CD4-positive, alpha-beta T cell treated with Interleukin-2 at 100 ng/mL for 4 hours (primary cell): ENCODE measurements at regions not wholly inside any gene's neighbourhood (a gene's known extent, or its start where the extent isn't known, plus 50 kb on each side); places are given as distances from the start of the nearest gene placed in this dataset.
"Not testable (repeated sequence)": the region's sequence is repeated elsewhere in the genome, so short reads cannot be mapped to it uniquely, and the experiment has no call there.

Experiments
- DNase-seq: peaks from one replicate; pipeline ENCODE4 v3.0.0-alpha.2; 2020; ENCODE audit warnings: low spot score

GRCh38 chr4:164596318-164596878 lies 157.5 kb upstream of the SMIM31 start:
- DNase-seq, result no peak

- DNase-seq, result no peak
These were observed 157.0 kb upstream of the SMIM31 start for GRCh38 chr4:164596927-164597326.

GRCh38 chr4:164601653-164602052 lies 152.3 kb upstream of the SMIM31 start:
- DNase-seq, result no peak

GRCh38 chr4:164605791-164606190 lies 148.1 kb upstream of the SMIM31 start:
- not testable (repeated sequence) for DNase-seq

DNA sequence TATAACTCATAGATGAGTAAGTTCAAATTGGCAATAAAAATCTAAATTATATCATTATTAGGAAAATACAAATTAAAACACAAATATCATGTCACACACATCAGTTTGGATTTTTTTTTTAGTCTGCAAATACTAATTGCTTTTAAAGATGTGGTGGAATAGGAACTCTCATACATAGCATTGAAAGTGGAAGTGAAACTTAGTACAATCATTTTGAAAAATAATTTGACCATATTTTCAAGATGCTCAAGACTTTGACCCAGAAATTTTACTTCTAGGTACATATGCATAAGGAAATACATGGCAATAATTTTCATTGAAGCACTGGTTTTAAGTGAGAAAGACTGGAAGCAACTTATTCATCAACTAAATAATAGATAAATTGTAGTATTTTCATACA lies 147.5 kb upstream of the SMIM31 start:
- no peak for DNase-seq

DNA sequence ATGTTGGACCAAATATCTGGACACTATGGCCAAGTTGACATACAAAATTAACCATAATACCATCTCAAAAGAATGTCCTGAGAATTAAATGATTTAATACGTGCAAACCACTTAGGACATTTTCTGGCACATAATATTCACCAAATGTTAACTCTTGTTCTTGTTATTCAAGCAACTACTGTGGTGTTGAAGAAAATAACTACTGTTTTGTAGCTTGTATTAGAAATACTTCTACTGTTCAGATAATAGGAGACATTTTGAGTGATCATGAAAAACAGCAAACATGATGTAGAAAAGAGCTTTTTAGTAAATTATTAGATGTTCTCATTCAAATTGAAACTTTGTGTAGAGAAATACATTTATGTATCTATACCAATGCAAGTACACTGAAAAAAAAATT lies 140.7 kb upstream of the SMIM31 start:
- no peak for DNase-seq

GRCh38 chr4:164613792-164614191 lies 140.1 kb upstream of the SMIM31 start:
- no peak for DNase-seq

DNA sequence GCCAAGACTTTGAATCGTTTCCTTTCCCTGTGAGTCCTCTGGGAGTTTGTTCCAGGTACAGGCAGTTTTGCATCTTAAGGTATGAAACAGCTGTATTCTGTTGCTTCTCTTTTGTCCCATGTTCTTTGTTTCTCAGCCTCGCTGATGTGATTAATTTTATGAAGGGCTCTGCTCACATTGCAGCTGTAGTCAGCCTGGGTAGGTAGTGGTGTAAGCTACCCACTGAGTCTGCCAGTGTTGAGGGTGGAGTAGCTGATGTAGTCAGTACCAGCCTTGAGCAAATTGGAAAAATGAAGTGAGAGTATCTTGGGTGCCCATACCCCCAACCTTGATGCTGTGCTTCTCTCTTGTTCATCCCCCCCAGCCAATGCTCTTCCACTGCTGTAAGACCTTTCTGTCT lies 139.6 kb upstream of the SMIM31 start:
- DNase-seq, result no peak

- no peak for DNase-seq
These were observed 138.9 kb upstream of the SMIM31 start for GRCh38 chr4:164614999-164615398.

DNA sequence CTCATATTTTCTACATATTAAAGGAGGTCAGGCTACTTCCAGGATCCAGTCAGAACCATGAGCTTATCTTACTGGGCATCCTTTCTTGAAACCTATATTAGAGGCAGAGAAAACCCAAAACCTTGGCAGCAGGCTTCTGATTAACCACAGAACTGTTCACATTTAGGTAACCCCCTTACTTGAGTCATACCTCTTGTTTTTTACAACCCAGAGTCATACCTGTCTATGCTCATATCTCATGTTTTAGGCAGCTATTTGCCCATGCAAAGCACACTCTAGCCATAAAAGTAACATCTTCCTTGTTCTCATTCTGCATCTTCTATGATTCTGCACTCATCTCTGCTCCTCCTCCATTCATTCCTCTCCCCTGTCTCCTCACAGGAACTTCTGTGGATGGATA lies 138.0 kb upstream of the SMIM31 start:
- no peak for DNase-seq

- no peak for DNase-seq
These were observed 137.0 kb upstream of the SMIM31 start for GRCh38 chr4:164616961-164617360.

DNA sequence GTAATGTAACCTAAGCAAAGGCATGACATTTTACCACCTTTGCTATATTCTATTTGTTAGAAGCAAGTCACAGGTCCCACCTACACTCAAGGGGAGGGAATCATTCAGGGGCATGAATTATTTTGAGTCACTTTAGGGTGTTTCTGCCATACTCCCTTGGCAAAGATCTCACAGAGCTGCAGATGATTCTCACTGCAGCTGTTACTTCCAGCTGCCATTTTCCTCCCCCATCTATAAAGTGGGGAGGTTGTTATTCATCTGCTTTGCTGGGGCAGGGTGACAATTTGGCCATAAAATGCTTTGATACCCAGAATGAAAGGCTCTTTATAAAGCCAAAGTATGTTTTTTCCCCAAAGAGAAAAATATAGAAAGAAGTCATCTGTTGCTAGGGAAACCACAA lies 136.5 kb upstream of the SMIM31 start:
- DNase-seq, result no peak

GRCh38 chr4:164617911-164618310 lies 136.0 kb upstream of the SMIM31 start:
- DNase-seq, result no peak

GRCh38 chr4:164621886-164622521 lies 131.9 kb upstream of the SMIM31 start:
- no peak for DNase-seq

DNA sequence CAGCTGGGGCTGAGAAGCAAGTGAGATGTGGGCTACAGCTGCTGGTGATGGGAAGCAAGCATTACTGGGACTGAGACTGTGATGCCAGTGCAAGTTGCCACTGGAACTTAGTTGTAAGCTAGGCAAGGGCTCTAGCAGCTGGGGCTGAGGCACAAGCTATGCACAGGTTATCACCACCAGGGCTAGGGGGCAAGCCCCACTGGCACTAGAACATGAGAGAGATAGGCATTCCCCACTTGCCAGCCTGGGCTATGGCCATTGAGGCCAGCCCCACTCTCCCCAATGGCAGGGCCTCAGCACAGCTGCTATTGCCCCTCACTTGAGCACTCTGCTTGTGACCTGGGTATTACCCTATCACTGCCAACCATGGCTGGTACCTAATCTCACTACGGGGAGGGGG lies 130.8 kb upstream of the SMIM31 start:
- no peak for DNase-seq

DNA sequence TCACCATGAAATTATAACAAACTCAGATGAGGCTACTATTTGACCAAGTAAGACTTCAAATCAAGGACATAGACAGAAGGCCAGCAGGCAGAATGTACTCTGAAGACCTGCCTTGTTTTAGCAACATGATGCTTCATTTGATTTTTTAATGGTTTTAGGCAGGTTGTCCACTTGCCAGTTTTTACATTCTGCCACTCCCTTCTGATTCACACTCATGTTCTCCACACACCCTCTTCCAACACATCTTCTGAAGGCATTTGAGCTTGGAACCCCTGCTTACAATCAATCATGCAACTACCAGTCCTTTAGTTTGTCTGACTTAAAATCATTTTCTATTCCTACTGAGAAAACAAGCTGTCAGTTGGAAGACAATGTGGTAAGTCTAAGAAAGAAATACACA lies 114.9 kb upstream of the SMIM31 start:
- DNase-seq, result no peak

DNA sequence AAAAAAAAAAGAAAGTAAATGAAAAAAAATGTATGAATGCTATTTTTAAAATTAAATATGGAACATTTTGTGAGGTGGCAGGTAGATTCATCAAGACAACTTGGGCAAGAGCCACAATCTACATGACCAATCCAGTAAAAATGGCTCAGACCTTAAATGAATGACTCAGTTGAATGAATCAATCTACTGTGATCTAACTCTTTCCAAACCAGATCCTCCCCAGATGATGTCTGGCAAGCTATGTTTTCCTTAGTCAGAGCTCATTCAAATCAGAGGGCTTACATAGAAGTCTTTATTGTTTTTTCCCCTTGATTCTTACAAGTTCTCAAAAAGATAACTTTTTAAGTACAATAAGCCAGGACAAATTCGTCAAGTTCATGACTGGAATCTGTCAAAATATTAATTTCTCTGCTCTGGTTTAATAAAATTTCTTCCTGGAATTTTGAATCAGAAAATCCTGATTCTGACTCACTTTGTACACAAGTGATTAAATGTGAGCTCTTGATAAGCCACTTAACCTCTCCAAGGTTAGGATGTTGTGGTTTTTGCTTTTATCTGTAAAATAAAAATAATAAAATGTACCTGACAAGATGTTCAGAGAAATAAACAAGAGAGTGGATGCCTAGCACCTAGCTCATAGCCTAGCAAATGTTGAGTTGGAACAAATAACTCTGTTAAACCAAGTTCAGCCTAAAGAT lies 105.6 kb upstream of the SMIM31 start:
- no peak for DNase-seq

DNA sequence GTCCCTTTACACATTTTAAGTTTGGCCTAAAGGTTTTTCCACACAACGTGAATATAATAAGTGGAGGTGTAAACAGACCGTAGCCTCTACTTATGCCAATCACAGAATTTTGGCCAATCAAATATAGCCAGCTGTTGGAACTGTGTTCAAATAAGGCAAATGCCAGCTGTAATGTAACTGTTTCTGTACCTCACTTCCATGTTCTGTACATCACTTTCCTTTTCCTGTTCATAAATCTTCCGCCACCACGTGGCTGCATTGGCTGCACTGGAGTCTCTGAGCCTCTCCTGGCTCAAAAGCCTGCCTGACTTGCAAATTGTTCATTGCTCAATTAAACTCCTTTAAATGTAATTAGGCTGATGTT lies 105.1 kb upstream of the SMIM31 start:
- no peak for DNase-seq

- no peak for DNase-seq
These were observed 94.2 kb upstream of the SMIM31 start for GRCh38 chr4:164659765-164660164.

GRCh38 chr4:164676152-164676551 lies 77.8 kb upstream of the SMIM31 start:
- not testable (repeated sequence) for DNase-seq

DNA sequence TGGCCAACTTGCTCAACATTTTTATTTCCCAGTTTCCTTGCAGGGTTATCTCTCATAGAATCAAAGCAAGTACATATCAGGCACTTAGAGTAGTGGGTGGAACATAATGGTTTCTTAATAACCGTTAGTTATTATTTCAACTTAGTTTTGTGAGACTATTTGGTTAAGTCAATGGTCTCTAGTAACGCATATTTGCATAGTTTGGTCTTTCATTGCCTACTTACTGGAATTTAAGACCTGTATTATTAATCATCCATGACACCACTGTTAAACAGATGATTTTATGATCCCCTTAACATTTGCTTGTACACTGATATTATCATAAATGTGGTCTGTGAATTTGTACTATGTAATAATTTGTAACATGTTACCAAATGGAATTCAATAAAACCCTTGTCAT lies 70.9 kb upstream of the SMIM31 start:
- no peak for DNase-seq

DNA sequence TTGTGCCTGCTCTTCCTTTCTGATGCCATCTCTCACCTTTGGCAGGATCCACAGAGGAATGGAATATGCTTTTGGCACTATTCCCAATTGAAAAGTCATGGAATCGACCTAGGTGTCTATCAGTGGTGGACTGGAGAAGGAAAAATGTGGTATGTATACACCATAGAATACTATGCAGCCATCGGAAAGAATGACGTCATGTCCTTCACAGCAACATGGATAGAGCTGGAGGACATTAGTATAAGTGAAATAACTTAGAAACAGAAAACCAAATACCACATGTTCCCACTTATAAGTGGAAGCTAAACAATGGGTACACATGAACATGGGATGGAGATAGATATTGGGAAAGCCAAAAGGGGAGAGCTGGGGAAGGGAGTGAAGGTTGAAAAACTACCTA lies 58.3 kb upstream of the SMIM31 start:
- no peak for DNase-seq

GRCh38 chr4:164700471-164700870 lies 53.5 kb upstream of the SMIM31 start:
- DNase-seq, result no peak

DNA sequence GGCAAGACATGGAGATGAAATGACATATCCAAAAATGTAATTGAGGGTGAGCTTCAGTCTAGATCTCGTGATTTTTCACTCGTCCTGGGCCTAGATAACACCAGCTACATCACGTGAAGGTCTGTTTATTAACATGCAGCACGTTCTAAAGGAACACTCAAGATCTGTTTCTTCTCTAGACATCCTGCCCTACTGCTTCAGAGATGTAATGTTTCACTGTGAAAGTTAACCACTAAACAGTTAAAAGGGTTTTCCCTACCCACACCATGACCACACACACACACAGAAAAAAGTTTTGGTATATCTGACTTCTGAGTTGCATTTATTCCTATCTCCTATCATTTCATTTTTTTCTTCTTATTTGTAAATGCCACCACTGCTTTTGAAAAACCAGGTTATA lies 52.3 kb upstream of the SMIM31 start:
- no peak for DNase-seq
